RPMI8226 (cell line): ENCODE measurements at regions not wholly inside any gene's neighbourhood (a gene's known extent, or its start where the extent isn't known, plus 50 kb on each side); places are given as distances from the start of the nearest gene placed in this dataset.
"Not testable (repeated sequence)": the region's sequence is repeated elsewhere in the genome, so short reads cannot be mapped to it uniquely, and the experiment has no call there.

Source experiments
- DNase-seq: peaks from one replicate; pipeline ENCODE4 v3.0.0-alpha.2; 2015

DNA sequence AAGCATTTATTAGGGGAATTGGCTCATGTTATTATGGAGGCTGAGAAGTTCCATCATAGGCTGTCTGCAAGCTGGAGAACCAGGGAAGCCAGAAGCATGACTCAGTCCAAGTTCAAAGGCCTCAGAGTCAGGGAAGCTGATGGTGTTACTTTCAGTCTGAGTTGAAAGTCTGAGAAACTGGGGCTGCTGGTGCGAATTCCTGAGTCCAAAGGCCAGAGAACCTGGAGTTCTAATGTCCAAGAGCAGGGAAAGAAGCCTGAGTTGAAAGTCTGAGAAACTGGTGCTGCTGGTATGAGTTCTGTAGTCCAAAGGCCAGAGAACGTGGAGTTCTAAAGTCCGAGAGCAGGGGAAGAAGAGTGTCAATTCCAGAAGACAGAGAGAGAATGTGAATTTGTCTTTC lies 641.1 kb downstream of the ISL1 start:
- DNase-seq, result no peak

DNA sequence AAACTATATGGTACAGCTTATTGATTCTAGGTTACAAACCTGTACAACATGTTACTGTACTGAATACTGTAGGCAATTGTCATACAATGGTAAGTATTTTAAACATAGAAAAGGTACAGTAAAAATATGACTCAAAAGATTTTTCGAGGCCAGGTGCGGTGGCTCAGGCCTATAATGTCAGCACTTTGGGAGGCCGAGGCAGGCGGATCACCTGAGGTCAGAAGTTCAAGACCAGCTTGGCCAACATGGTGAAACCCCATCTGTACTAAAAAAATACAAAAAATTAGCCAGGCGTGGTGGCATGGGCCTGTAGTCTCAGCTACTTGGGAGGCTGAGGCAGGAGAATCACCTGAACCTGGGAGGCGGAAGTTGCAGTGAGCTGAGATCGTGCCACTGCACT lies 646.6 kb downstream of the ISL1 start:
- DNase-seq, result not testable (repeated sequence)

GRCh38 chr5:52041842-52042241 lies 658.6 kb downstream of the ISL1 start:
- no peak for DNase-seq

DNA sequence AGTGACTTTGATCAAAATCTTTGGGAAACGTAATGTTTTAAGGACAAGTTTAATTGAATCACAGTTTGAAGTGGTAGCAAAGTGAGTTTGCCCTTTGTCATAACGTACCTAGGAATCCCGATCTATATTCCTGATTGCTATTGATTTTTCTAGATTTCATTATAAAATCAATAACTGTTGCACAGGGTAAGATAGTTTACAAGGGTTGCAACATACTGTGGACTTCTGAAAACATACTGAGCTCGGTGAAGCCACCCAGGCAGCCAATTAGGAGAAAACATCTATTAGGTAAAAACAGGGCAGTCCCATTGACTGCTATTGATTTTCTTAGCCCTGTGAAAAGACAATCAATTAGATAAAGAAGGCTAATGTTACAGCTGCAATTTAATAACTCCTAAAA lies 659.9 kb downstream of the ISL1 start:
- no peak for DNase-seq

GRCh38 chr5:52043543-52043942 lies 660.3 kb downstream of the ISL1 start:
- DNase-seq, result no peak

DNA sequence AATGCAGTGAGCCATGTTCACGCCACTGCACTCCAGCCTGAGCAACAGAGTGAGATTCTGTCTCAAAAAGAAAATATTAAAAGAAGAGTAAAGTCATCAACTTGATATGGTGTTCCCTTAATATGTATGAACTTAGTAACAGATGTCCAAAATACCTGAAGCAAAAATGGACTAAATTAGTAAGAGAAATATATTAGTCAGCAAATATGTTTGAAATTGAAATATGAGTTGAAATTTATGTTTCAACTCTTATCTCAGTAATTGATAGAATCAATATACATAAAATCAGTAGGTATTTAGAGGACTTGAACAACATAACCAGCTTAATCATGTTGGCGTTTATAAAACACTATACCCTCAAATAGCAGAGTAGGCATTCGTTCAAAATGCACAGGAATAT lies 668.5 kb downstream of the ISL1 start:
- DNase-seq, result no peak

GRCh38 chr5:52063186-52063585 lies 679.9 kb downstream of the ISL1 start:
- DNase-seq, result no peak

GRCh38 chr5:52065182-52065581 lies 681.9 kb downstream of the ISL1 start:
- DNase-seq, result no peak

- DNase-seq, result no peak
These were observed 686.7 kb downstream of the ISL1 start for GRCh38 chr5:52069997-52070396.

- DNase-seq, result no peak
These were observed 690.9 kb downstream of the ISL1 start for GRCh38 chr5:52073993-52074689.

- DNase-seq, result no peak
These were observed 694.9 kb downstream of the ISL1 start for GRCh38 chr5:52077941-52078815.

GRCh38 chr5:52102311-52102710 lies 685.4 kb upstream of the ITGA1 start:
- DNase-seq, result not testable (repeated sequence)

- DNase-seq, result no peak
These were observed 680.4 kb upstream of the ITGA1 start for GRCh38 chr5:52107210-52107905.

GRCh38 chr5:52119768-52120167 lies 667.9 kb upstream of the ITGA1 start:
- DNase-seq, result no peak

DNA sequence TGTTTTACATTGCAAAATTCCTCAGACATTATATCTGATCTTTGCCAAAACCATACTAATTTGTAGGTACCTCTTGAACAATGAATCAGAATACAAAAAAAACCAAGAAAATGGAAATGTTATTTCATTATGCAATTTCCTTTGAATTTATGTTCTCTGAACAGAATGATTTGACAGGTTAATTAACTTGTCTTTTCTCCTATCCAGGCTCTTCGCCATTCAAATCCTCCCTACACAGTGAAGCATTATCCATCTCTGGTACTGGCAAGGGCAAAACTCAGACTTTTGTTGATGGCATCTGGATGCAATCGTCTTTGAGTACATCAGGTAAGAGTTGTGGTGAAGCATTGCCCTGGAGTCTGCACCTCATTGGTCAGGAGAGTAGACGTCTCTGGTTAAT lies 655.7 kb upstream of the ITGA1 start:
- DNase-seq, result no peak

DNA sequence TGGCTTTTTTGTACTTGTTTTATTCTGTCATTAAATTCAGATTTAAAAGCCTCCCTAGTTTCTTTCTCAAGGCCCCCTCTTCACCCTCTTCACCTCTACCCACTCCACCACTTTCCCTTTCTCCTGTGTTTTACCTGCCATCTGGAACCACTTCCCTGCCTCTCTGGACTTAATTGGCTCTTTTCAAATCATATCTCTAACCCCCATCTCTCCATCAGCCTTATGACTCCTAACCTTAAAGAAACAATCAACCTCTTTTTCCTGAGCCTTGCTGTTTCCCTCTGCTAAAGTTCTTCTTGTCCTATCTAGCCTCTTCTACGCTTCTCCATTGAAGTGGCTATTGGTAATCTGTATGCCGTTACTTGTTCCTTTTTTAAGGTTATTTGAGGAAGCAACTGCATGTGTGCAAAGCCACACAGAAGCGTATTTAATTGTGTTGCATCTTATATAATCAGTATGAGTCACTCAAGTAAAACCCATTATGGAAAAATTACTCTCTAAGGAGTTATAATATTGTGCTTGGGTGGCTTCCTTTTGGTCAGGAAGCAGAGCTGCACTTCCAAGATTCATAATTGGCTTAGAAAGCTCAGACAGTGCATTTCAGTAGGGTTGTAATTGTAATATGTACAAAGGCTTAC lies 653.6 kb upstream of the ITGA1 start:
- no peak for DNase-seq

DNA sequence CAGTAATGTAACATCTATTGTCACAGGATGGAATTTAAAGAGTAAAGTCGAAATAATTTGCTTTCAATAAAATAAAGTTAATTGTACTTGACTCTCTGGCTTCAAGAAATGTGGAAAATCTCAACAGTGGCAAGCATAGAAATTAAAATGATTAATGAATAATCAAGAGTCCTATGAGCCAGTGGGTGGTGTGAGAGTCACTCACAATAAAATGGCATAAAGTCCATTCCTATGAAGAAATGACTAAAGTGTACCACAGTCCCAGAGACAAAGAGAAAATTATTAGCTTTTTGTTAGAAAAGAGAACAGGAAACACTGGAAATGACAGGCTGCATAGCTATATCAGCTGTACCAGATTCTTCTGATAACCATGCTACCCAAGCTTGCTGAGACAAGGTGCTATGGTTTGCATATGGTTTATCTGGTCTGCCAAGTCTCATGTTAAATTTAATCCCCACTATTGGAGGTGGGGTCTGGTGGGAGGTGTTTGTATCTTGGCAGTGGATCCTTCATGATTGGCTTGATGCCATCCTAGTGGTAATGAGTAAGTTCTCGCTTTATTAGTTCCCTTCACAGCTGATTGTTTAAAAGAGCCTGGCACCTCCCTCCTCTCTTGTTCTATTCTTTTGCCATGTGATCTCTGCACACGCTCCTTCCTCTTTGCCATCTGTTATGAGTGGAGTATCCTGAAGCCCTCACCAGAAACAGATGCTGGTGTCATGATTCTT lies 647.7 kb upstream of the ITGA1 start:
- no peak for DNase-seq

DNA sequence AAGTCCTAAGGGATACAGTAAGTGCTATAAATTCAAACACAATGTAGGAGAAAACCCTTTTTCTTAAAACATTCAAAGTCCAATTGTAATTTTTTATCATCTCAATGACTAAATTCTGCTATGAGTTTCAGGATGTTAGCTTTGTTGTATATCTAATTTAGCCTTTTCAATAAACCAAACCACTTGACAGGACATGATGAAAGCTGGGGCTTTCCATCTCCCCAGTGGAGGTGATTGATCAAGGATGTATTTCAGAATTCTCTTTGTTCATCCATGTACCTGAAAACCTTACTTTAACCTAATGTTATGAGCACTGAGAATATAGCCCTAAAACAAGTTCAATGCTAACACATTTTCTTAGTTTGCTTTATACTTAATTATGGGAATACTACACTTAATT lies 639.0 kb upstream of the ITGA1 start:
- DNase-seq, result no peak

GRCh38 chr5:52150501-52150900 lies 637.2 kb upstream of the ITGA1 start:
- DNase-seq, result no peak

GRCh38 chr5:52156809-52157208 lies 630.9 kb upstream of the ITGA1 start:
- not testable (repeated sequence) for DNase-seq

DNA sequence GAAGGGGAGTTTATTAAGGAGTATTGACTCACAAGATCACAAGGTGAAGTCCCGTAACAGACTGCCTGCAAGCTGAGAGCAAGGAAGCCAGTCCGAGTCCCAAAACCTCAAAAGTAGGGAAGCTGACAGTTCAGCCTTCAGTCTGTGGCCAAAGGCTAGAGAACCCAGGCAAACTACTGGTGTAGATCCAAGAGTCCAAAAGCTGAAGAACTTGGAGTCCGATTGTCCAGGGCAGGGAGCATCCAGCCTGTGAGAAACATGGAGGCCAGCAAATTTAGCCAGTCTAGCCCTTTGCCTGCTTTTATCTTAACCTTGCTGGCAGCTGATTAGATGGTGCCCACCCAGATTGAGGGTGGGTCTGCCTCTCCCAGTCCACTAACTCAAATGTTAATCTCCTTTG lies 621.9 kb upstream of the ITGA1 start:
- not testable (repeated sequence) for DNase-seq

- DNase-seq, result no peak
These were observed 614.6 kb upstream of the ITGA1 start for GRCh38 chr5:52173133-52173532.

- DNase-seq, result no peak
These were observed 610.5 kb upstream of the ITGA1 start for GRCh38 chr5:52177193-52177592.
